NT2/D1 (cell line): ENCODE measurements at regions not wholly inside any gene's neighbourhood (a gene's known extent, or its start where the extent isn't known, plus 50 kb on each side); places are given as distances from the start of the nearest gene placed in this dataset.
A peak's percentile ranks its signal among the peaks of the same experiment; 100 is the strongest.
"Not testable (repeated sequence)": the region's sequence is repeated elsewhere in the genome, so short reads cannot be mapped to it uniquely, and the experiment has no call there.

Source experiments
- DNase-seq: peaks from one replicate; pipeline ENCODE4 v3.0.0-alpha.2; 2011; ENCODE audit warnings: low read depth, low spot score
- H3K27me3 ChIP-seq: 2 replicates; pipeline ENCODE4 v1.6.0; 2011; ENCODE audit warnings: mild to moderate bottlenecking; ENCODE audit not compliant: insufficient read length, insufficient read depth
- H3K36me3 ChIP-seq: 2 replicates; pipeline ENCODE4 v1.6.1; 2011; ENCODE audit warnings: mild to moderate bottlenecking, low read length, mixed read lengths; ENCODE audit not compliant: insufficient read depth, insufficient read length
- H3K4me1 ChIP-seq: 2 replicates; pipeline ENCODE4 v1.5.1; 2011; ENCODE audit not compliant: insufficient read depth, insufficient read length
- H3K4me3 ChIP-seq: 2 replicates; pipeline ENCODE4 v1.5.1; 2011; ENCODE audit warnings: low read depth; ENCODE audit not compliant: insufficient read length
- H3K9ac ChIP-seq: 2 replicates; pipeline ENCODE4 v1.6.0; 2011; ENCODE audit warnings: low read depth; ENCODE audit not compliant: insufficient read length
- H3K9me3 ChIP-seq: 2 replicates; pipeline ENCODE4 v1.5.1; 2011; ENCODE audit warnings: mild to moderate bottlenecking, low read length; ENCODE audit not compliant: insufficient read depth
- SUZ12 ChIP-seq: IDR thresholded peaks from 2 replicates; pipeline ENCODE4 v1.6.1; 2011; ENCODE audit not compliant: insufficient read length, insufficient read depth; ENCODE audit errors: extremely low read depth
- YY1 ChIP-seq: IDR thresholded peaks from 2 replicates; pipeline ENCODE4 v1.6.1; 2011; ENCODE audit not compliant: insufficient read length, insufficient read depth
- ZNF274 ChIP-seq: IDR thresholded peaks from 2 replicates; pipeline ENCODE4 v1.6.1; 2011; ENCODE audit warnings: mild to moderate bottlenecking, low read depth, low read length

GRCh38 chr9:134571326-134571931, 70.2 kb upstream of the COL5A1 start:
- H3K4me1 ChIP-seq, result peaks cover 11% of the 10 kb centered on the region
- H3K36me3 ChIP-seq, result no peaks in the 10 kb centered on the region
- no peak for DNase-seq
- TF ChIP-seq SUZ12, result no peak
- no peak for TF ChIP-seq ZNF274
- no peak for TF ChIP-seq YY1
- H3K4me3 ChIP-seq, result no peak overlapping the region
- no peak overlapping the region for H3K9ac ChIP-seq
- H3K27me3 ChIP-seq, result no peaks in the 10 kb centered on the region
- peaks cover 14% of the 10 kb centered on the region; the same call in 1 of the 2 replicates for H3K9me3 ChIP-seq

- no peak for DNase-seq
- Histone ChIP-seq H3K27me3 (no peaks in the 10 kb centered on the region), H3K9ac (no peak overlapping the region), H3K36me3 (no peaks in the 10 kb centered on the region), H3K4me3 (no peak overlapping the region), H3K9me3 (peaks cover 14% of the 10 kb centered on the region; the same call in 1 of the 2 replicates), H3K4me1 (peaks cover 11% of the 10 kb centered on the region)
- TF ChIP-seq SUZ12, result no peak
- no peak for TF ChIP-seq YY1
- TF ChIP-seq ZNF274, result no peak
Measured at GRCh38 chr9:134571946-134572917, 69.4 kb upstream of the COL5A1 start.

DNA sequence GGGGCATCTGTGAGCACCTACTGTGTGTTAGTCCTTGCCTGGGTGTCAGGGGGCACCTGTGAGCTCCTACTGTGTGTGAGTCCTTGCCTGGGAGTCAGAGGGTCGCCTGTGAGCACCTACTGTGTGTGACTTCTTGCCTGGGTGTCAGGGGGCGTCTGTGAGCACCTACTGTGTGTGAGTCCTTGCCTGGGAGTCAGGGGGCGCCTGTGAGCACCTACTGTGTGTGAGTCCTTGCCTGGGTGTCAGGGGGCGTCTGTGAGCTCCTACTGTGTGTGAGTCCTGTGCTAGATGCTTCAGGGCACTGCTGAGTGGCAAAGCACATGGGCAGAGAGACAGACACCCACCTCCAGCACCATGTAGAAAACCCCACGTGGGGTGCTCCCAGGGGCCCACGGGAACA, 66.9 kb upstream of the COL5A1 start:
- Histone ChIP-seq H3K9me3 (peaks cover 14% of the 10 kb centered on the region; the same call in 1 of the 2 replicates), H3K4me1 (peaks cover 11% of the 10 kb centered on the region)
- not testable (repeated sequence) for H3K4me3 ChIP-seq, H3K9ac ChIP-seq, H3K27me3 ChIP-seq, H3K36me3 ChIP-seq, DNase-seq

- no peak overlapping the region for H3K4me3 ChIP-seq
- peak overlapping the region; percentile 36 for H3K9ac ChIP-seq
- peaks cover 11% of the 10 kb centered on the region for H3K4me1 ChIP-seq
- H3K36me3 ChIP-seq, result no peaks in the 10 kb centered on the region
- peaks cover 19% of the 10 kb centered on the region for H3K9me3 ChIP-seq
- no peak for TF ChIP-seq ZNF274
- no peaks in the 10 kb centered on the region for H3K27me3 ChIP-seq
- peak; percentile 16 for DNase-seq
Measured at GRCh38 chr9:134575103-134575900, 66.3 kb upstream of the COL5A1 start.

DNA sequence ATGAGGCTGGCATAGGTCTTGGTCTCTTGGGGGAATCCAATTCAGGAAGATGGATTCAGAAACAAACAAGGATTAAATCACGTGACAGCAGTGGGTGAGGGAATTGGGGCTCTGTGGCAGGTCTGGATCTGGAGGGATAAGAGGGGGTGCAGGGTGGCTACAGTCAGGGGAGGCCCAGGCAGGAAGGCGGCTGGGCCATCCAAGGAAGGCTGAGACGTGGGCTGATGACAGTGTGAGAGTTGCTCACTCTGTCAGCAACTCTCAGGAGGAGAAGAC, 65.8 kb upstream of the COL5A1 start:
- TF ChIP-seq ZNF274 (no peak), SUZ12 (no peak), YY1 (no peak)
- no peaks in the 10 kb centered on the region for H3K36me3 ChIP-seq

GRCh38 chr9:134585021-134585561, 56.5 kb upstream of the COL5A1 start:
- DNase-seq, result no peak

More for the DNA sequence above, 65.8 kb upstream of the COL5A1 start:
- H3K27me3 ChIP-seq, result no peaks in the 10 kb centered on the region
- H3K4me1 ChIP-seq, result peaks cover 11% of the 10 kb centered on the region
- DNase-seq, result no peak
- H3K9ac ChIP-seq, result no peak overlapping the region
- H3K9me3 ChIP-seq, result peaks cover 25% of the 10 kb centered on the region
- no peak overlapping the region for H3K4me3 ChIP-seq

More at GRCh38 chr9:134585021-134585561, 56.5 kb upstream of the COL5A1 start:
- Histone ChIP-seq H3K4me1 (peaks cover 8% of the 10 kb centered on the region), H3K36me3 (no peaks in the 10 kb centered on the region), H3K9ac (no peak overlapping the region), H3K27me3 (no peaks in the 10 kb centered on the region), H3K4me3 (no peak overlapping the region), H3K9me3 (peaks cover 12% of the 10 kb centered on the region)
- TF ChIP-seq YY1 (no peak), ZNF274 (no peak), SUZ12 (no peak)
